Heart left ventricle (tissue), 13 donors: ENCODE measurements at regions not wholly inside any gene's neighbourhood (a gene's known extent, or its start where the extent isn't known, plus 50 kb on each side); places are given as distances from the start of the nearest gene placed in this dataset.

ENCODE experiments used
- CTCF ChIP-seq, 12 donors: fragments of 200-600 bp; sonication (generic) in 4 of 12; IDR thresholded peaks; one replicate each; pipeline versions ENCODE4 v1.5.0 to v1.8.0; 2018 to 2022; ENCODE audit warnings: antibody characterized with exemption in 12 of 12, mild to moderate bottlenecking in 5 of 12
- POLR2A ChIP-seq, 2 donors: fragments of 450-650 bp; IDR thresholded peaks; one replicate each; pipeline ENCODE4 v1.6.1; 2017; ENCODE audit warnings: antibody characterized with exemption in 2 of 2, mild to moderate bottlenecking in 2 of 2, moderate library complexity in 2 of 2
- donor health status: ischemic (EF 13 %, LVEDD 7.1; RV severe dilation, severe dysfunction).
- donor health status: DM: no; HTN: yes; CAD: no.
- donor health status: DM: no; HTN: no; CAD: no.
- donor health status: ischemic (EF 25% LVEDD 6.9; RV normal size, moderate dysfunction).
- donor health status: ischemic (EF 25% LVEDD 5.7; RV mildly dilated, moderate dysfunction).
- donor health status: ischemic (EF 35%, LVEDD 5.7; RV mildly dilated, moderate dysfunction).
- donor health status: nonischemic (EF 11% LVEDD 7.7; RV severe dilation, severe dysfunction).
- donor health status: DM: yes; HTN: yes; CAD: no.
- donor health status: PGD.
- donor health status: ischemic (EF 29% LVEDD 5.4; RV normal size, mild dysfunction).
- donor health status: nonischemic (EF 23%, LVEDD 6.1; RV moderate dilation, normal function).

DNA sequence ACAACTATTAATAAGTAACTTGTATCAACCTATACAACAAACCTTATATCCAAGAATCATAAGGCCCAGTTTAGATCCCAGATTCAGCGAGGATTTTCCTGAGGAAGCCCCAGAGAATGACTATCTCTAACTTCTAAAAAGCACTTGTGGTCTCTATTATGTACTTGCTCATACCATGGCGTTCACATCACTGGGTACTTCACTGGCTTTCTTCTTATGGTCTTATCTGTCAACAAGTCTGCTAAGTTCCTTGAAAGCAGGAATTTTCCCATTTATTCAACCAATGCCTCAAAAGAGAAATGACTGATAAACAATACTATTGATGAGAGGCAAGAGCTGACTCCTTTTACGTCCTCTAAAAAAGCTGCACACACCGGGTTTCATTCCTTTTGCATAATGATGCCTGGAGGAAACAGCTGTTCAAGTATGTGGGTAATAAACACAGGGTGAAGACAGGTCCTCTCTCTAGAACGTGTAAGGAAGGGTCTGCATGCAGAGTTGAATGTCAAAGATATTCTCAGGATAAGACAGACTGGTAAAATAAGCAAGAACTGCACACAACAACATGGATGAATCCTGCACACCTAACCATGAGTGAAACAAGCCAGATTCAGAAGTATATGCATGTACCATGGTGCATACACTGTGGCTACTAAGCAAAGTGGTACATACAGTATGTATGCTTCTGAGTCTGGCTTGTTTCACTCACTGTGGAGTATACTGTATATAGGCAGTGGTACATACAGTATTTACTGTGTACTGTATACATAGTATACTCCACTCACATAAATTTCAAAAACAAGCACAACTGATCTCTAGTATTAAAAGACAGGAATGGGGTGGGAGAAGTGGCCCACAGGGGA lies 408.7 kb downstream of the SHQ1 start:
- no peak for TF ChIP-seq CTCF (IDR thresholded peaks at IDR 0.05)
- TF ChIP-seq POLR2A (IDR thresholded peaks at IDR 0.05): no peak
